ENCODE measurements at regions not wholly inside any gene's neighbourhood (a gene's known extent, or its start where the extent isn't known, plus 50 kb on each side); places are given as distances from the start of the nearest gene placed in this dataset.

GRCh38 chr11:134664447-134665187, 252.6 kb upstream of the B3GAT1 start:
- TF ChIP-seq CTCF (IDR thresholded peaks at IDR 0.05) (no peak), POLR2A (IDR thresholded peaks at IDR 0.05) (no peak)

Measured in body of pancreas (tissue), 4 donors.